Left hindlimb (tissue), 1 donor: ENCODE measurements at regions not wholly inside any gene's neighbourhood (a gene's known extent, or its start where the extent isn't known, plus 50 kb on each side); places are given as distances from the start of the nearest gene placed in this dataset.
A peak's percentile ranks its signal among the peaks of the same experiment; 100 is the strongest.

Experiments
- DNase-seq: peaks from one replicate; pipeline ENCODE4 v3.0.0-alpha.2; 2018

DNA sequence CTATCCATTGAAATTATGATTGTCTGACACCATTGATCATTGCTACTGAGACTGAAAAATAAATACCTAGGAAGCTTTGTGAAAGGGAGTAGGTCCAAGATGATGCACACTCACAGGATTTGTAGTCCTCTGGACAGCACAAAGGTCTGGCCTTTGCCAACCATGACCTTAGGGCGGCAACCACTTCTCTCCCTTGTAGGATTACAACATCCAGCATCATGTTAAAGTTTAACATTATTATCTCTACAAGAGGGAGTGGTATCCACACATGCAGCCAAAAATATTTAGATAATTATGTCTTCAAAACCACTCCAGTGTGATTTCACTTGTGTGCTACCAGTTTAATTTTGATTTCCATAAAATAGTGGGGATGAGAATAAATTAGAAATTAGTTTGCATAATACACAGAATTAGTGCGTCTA lies 51.1 kb upstream of the NHSL1 start:
- no peak for DNase-seq

DNA sequence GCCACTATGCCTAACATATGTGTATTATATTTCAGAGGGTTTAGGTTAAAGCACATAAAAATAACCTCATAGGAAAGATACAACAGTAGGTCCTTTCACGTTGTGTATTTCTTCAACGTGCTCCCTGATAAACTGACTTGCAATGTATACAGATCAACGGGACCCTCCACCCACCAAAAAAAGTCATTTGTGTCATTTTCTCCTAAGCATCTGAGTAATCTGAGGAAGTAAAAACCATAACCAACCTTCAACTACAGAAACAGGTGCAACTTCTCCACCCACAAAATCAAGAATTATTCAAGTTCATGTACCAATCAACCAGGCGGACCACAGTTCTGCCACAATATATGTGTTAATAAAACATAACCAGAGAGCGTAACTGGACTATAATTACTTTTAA lies 54.9 kb upstream of the NHSL1 start:
- DNase-seq: no peak

DNA sequence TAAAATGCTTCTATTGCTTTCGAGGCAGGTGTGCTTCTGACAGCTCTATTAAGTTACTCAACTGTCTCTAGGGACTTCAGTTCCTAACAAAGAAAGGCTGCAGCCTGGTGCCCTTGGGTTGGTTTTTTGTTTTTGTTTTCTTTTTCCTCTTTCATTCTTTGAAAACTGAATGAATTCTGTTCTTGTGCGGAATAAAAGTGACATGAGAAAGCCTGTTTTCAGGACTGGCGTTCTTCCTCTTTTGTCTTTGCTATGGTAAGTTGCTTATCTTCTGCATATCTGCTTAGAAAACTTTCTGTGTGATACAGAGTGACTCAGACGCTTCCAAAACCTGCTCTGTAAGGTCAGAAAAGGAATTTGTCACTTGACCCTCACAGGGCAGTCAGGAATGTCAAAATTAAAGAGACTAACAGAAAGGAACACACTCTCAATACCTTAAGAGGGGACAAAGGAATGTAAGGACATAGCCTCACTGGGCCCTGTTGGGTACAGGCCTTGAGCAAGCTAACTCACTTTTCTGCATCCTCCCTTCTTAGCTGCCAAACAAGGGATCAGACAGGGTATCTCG lies 56.2 kb upstream of the NHSL1 start:
- DNase-seq: no peak

DNA sequence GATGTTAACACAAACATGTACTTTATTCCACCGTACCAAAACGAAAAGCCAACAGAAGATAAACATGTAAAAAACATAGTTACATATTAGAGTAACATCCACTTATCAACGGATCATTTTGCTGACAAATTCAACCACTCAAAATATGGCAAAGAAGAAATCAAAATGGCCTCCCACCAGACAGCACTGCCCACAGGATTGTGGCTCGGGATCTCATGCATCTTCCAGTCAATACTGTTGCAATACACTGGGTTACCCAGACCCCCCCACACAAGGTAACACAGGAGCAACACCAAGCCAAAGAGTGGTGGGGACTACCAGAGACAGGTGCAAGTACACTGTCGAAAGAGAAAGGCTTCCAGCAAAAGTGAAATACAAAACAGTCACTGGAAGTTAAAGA lies 57.9 kb upstream of the NHSL1 start:
- no peak for DNase-seq

DNA sequence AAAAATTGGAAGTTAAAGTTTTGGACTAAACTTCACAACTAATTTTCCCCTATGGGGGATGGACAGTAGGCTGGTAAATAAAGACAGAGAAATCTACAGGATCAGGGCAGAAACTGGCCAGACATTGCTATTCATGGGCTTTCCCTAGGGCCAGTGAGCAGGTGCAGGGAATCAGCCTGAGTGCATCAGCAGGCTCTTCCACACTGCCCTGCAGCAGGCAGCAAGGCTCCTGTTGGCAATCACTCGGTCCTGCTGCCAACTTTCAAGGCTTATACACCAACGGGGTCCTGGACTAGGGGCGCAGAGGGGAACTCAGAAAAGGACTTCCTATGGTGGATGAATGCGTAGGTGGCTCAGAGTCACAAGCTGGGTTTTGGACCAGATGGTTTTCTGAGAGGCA lies 59.8 kb upstream of the NHSL1 start:
- DNase-seq: no peak

DNA sequence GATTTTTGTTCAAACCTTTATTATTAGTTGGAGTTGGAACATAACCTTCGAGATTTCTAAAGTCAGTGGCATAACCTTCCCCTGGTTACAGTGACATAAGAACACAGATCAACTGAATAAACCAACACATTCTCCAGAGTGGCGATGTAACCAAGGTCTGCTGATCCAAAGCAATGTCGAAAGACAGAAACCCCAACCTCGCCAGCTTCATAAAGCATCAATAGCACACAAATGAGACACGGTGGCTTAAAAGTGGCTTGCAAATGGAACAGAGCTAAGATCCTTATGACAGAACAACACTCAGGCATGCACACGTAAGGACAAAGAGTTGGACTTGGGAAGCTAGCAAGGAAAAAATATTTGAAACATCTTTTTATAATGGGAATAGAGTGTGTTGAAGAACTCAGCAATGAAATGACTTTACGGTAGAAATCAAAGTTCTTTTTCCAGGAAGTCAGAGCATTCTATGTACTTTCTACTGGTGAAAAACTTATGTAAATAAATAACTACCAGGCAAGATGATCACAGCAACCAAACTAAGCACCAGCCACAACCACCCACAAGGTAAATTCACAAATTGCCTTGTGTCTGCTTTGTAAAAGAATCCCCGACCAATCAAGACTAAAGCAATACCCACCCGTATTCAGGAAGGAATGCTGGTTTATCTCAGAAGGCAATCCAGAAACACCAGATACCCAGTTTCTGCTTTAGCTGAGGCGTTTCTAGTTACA lies 61.0 kb upstream of the NHSL1 start:
- no peak for DNase-seq

DNA sequence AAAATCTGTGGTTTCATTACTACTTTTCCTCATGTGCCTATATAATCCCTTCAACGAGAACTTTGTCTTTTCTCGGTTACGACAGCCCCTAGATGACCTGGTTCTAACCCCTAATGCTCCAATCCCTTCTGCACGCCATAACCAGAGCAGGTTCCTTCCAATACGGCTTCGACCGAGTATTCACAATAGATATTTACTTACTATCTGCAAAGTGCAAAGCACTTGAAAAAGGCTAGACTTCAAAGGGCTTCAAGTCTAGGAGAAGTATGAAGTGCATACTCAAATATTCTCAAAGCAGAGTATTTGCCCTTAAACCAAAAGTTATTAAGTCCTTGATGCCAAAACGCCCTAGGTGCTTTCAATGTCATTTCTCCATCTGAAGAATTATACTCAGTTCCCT lies 63.4 kb upstream of the NHSL1 start:
- DNase-seq: no peak

DNA sequence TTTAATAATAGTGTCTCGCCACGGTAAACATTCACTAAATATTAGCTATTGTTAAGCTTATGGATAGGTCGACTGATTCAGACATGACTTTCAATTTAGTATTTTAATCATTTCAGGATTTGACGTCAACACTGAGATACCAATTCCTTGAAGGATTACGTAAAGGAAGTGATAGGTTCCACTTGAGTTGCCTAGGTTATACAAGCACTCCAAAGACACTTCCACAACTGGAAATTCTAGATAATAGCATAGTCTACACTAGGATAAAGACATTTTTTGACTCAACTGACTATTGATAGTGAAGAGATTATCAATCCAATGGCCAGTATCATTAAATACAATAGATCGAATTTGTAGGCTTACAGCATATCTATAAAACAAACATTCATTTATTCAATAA lies 63.9 kb upstream of the NHSL1 start:
- no peak for DNase-seq

DNA sequence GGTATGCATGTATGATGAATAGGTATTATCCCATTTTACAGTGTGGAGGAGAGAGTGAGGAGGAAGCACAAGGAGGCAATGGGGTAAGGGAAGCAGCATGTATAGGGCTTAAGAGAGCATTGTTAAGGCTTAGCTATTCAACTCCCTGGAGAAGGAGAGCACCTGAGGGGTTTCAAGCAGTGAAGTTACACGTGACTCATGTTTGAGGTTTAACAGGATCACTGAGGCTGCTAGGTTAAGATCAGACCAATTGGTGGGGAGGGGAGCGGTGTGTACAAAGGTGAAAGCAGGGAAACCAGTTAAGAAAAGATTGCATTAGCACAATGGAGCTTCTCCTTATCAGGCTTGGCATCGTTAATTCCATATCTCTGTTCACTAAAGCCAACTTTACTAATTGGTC lies 64.4 kb upstream of the NHSL1 start:
- no peak for DNase-seq

DNA sequence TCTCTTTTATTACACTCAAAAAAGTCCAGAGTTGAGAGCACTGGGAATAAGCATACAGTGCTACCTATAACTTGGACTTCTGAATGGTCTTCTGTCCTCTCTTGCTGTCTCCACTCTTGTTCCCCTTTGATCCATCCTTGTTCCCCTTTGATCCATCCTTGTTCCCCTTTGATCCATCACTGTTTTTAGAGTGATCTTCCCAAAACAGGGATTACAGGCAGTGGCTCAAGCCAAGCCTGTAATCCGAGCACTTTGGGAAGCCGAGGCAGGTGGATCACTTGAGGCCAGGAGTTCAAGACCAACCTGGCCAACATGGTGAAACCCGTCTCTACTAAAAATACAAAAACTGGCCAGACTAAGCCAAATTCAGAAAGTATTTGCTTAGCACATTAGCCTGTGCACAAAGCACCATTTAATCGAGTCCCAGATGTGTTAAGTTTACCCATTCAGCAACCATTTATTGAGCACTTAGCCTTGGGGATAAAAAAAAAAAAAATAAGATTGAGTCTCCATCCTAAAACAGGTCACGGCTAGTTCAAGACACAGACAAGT lies 65.0 kb upstream of the NHSL1 start:
- no peak for DNase-seq

DNA sequence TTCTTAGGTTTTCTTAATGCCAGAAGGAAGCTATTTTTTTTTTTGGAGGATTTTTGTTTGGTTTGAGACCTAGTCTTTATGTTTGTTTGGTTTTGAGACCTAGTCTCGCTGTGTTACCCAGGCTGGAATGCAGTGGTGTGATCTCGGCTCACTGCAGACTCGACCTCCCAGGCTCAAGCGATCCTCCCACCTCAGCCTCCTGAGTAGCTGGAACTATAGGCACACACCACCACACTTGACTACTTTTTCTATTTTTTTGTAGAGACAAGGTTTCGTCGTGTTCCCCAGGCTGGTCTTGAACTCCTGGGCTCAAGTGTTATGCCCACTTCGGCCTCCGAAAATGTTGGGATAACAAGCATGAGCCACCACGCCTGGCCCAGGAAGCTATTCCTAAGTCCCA lies 67.8 kb upstream of the NHSL1 start:
- no peak for DNase-seq

DNA sequence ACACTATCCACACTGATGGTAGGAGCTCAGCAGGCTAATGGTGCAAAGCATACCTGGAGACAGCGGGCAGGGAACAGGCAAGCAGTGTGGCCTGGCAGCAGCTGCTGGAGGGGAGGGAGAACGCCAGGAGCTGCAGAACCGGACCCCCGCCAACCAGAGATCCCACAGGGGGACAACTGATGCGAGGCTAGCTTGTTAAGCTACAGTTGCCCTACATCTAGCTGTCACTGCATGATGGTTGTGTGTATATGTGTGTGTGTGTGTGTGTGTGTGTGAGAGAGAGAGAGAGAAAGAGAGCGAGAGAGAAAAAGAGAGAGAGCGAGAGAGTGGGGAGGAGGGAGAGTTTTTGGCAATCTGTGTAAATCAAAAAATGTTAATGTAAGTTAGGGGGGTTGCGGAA lies 69.7 kb upstream of the NHSL1 start:
- no peak for DNase-seq

DNA sequence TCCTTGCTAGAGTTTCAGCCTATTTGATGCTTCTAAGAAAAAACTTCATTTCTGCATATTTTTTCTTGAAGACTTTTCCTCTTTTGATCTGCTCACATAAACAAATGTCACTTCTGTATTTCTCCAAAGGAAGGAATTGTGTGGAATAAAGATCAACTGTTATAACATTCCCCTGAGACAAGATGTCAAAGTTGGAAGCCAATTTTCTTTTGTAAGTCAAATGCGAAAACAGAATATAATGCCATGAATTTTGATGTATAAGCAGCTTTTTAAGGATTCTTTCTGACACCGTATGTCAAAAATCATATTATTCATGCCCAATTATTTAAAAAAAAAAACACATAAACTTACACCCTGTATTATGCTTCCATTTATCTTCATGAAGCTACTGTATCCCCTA lies 70.3 kb upstream of the NHSL1 start:
- no peak for DNase-seq

DNA sequence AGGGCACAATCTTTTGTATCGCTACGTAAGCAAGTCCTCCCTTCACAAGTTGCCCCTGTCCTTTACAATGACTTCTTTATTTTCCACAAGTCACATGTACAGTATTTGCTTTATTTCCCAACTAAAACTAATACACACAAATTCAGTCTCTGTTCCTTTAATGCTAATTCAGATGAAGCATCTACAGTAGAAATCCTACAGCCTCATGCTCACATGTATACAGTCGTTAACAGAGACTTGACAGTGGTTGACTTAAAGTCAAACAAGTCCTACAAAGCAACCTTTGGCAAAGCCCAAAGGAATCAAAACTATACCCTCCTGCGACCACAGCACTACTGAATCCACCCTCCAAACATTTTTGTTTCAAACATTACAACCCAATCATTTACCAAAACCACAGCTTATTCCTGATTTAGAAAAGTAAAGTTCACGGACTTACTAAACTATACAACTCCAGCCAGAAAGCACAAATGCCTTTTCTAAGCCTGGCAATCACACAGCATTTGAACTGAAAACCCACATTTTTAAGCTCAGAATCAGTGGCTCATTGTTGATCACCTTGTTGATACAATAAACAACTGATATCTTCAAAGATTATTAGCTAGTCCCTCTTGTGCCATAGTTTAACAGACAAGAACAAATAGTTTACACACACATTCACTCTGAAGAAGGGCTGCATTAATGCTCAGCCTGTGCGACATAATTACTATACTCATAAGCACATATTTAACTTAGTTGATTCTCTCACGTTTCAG lies 70.9 kb upstream of the NHSL1 start:
- no peak for DNase-seq

DNA sequence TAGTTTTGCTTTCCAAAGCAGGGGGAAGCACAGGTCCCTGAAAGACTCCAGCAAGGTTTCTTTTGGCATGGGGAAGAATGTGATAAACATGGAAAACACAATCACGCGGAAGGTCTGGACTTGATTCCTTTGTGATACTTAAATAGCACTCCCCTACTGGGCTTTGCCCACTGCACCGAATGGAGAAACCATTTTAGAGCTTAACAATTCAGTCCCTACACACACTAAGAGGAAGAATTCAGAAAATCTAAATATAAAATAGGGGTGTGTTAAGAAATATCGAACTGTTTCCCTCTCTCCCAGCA lies 71.4 kb upstream of the NHSL1 start:
- no peak for DNase-seq

DNA sequence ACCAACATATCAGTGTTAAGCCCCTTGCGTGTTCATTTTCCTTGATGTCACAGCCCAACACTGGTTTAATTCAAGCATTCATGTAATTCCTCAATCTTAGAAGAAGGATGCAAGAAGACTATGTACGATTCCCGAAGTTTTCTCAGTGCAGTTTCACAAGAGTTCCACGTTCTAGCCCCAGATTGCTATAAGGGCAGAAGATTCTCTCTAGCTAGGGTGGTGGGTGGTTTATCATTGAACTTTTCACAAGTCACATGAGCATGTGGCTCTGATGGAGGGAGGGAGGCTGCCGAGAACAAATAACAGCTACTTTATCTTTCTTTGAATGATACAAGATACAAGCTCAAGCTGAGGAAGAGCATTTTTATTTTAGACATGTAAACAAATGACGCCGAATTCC lies 71.9 kb upstream of the NHSL1 start:
- no peak for DNase-seq

DNA sequence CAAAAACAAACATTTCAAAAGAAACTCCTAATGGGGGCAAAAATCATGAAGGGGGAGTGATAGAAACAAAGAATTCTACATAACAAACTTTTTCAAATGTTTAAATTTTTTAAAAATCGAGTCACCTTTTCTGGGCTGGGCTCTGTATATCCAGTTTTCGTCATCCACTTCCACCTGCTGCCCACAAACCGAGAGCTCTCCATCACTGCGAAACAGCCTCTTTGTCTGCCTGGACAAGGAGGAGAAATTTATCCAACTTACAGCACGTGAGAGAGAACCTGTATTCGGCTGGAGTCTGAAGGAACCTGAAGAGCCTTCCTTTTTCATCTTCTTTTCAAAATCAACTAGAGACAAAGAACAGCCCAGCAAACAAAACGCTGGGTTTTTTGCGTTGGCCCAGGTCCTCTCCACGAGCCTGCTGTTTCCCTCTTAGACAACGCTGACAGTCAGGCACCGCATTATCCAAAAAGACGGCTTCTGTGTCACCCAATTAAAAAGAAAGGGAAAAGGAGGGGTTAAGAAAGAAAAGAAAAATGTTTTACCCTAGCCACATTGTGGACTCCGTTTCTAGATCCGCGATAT lies 72.4 kb upstream of the NHSL1 start:
- no peak for DNase-seq

DNA sequence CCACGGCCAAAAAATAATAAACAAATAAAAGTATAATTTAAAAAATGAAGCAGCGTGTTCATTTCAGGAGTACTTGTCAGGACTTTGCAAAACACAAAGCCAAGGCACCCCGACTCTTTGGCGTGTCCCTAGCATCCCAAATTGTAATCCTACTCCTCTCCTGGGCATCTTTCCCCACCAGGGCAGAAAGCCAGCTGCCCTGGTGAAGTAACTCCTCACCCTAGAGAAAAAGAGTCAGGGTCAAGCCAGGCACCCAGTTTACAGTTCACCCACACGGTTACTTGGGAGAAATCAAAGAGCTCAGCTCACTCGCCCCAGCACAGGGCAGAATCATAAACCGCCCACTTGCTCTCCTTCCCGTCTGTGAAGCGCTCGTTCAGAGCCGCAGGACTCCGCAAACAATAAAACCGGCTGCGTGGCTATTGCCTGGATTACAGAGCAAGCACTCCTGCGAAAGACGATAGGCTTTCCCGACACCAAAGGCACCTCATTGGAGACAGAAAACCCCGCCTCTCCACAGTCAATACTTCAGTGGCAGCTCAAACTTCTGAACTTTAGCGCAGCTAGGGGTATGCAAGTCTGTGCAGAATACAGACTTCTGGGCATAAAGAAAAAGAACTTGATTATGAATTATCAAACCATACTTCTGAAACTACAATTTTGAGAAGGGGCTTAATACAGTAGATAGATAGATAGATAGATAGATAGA lies 73.0 kb upstream of the NHSL1 start:
- DNase-seq: peak; percentile 84

DNA sequence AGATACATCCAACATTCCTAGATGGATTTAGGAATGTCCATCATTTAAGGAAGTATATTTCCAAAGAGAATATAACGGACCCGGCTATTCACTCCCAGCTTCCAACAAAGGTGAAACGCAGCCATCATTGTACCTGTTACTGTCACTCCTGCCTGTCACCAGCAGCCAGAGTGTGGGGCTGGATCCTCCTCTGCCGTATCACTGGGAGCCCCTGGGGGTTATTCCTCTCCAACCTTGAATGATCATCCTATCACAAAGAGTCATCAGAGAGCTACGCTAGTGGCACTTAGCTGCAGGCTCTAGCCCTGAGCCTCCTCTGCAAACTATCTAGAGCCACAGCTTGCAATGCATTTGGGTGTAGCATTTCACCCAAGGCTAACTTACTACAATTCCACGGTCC lies 73.6 kb upstream of the NHSL1 start:
- DNase-seq: no peak

DNA sequence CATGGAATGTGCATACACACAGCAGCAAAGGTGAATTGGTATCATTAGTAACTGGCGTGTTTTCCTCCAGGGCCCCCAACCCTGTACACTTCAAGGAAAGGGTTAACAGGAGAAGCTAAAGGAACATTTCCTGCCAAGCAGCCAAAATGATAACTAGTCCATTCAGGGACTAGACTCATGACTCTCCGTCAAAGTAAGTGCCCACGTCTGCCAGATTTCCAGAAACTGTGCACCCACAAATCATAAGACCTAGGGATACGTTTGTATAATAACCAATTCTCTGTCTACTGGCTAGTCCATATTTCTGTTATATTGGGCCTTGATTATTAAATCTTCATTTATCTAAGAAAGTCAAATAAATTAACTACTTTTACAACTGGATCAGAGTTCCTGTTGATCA lies 76.0 kb upstream of the NHSL1 start:
- no peak for DNase-seq

DNA sequence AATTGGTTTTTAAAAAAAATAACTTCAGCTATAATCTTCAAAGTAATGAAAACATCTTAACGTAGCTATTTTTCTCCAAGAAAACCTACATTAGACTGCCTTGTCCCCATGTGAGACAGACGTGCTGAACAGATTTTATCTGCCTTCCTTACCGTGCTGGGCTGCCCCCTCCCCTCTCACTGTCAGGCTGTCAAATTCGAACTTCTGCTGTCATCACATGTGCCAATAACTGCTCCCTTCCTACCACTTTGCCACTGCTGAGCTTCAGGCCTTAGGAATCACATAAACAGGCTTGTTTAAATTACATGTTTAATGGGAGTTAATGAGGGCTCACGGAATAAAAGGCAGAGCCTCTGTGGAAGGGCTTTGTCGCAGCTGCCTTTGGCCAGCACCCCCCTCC lies 77.0 kb upstream of the NHSL1 start:
- no peak for DNase-seq

DNA sequence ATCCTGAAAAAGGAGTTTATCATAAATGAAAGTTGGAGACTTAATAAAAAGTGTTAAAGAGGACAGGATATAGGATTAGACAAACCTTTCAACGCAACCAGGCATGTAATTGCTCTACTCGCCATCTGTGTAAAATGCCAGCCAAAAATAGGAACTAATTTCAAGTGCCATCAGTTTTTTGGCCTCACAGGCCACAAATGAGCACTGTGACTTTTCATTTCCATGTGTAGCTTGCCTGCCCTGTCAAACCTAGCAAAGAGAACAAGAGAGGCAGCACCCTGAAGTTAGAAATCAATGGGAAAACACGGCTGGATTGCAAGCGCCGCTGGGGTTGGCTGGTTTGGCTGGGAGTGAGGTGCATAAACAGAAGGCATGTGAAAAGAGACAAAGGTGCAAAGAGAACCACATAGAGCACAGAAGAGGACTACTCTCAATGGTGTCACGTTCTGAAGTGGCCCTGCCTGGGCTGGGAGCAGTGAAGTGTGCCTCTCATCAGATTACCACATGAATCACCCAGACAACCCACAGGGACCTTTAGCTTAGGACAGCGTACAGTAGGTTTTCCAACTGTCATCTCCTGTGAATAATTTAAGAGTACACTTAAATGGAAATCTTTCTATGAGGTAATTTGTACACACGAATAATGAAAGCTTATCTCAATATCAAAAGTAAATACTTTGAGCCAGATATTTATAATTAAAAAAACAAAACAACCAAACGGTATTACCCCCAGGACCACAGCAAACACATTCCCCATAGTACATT lies 78.0 kb upstream of the NHSL1 start:
- no peak for DNase-seq

DNA sequence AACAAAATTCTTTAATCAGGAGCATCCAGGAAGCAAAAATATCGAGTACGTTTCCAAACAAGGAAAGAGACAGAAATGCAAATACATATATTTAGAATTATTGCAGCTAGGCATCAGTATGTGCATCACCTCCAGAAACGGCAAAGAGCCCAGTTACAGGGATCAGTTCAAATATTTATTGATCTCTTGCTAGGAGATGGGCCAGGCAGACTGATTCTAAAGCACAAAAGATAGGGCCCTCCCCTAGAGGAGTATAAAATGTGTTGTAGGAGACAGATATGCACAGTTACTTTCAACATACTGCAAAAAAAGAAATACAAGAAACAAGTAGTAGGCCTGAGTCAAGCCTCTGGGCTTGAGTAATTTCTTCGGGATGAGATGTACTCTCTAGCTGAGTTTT lies 80.7 kb upstream of the NHSL1 start:
- no peak for DNase-seq
